ENCODE measurements at regions not wholly inside any gene's neighbourhood (a gene's known extent, or its start where the extent isn't known, plus 50 kb on each side); places are given as distances from the start of the nearest gene placed in this dataset.
A peak's percentile ranks its signal among the peaks of the same experiment; 100 is the strongest.

GRCh38 chr4:63901304-63901703 is 507.9 kb downstream of the TECRL start:
- Histone ChIP-seq H3K27me3 (ENCODE audit: insufficient read depth, low read length) (peaks cover 31% of the 10 kb centered on the region), H3K4me3 (ENCODE audit: low read length) (peak overlapping the region; percentile 12; the same call in 1 of the 2 replicates), H3K4me1 (ENCODE audit: insufficient read depth, low read length) (peaks cover 4% of the 10 kb centered on the region; the same call in 1 of the 2 replicates), H3K9me3 (ENCODE audit: insufficient read depth, low read depth, low read length) (no peaks in the 10 kb centered on the region), H3K27ac (ENCODE audit: low read length) (no peak overlapping the region), H3K9ac (ENCODE audit: low read depth, low read length) (no peak overlapping the region), H3K36me3 (ENCODE audit: insufficient read depth, low read depth, low read length) (no peaks in the 10 kb centered on the region)

DNA sequence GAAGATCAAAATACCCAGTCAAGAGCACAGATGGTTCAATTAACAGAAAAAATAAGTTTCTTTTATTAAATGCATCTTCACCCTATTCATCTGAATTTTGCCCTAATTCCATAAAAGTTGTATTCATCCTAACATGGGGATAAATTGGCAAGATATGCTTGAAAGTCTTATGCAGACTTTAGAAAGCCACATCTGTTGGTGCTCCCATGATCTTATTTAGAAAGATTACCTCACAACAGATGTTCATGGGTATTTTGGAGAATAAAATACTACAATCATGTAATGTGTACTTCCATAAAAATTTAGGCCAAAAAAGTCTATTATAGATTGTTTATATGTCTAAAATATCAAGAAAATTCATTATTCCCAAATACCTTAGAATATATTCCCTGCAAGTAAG is 510.3 kb downstream of the TECRL start:
- H3K27ac ChIP-seq (ENCODE audit: low read length) = no peak overlapping the region
- peaks cover 31% of the 10 kb centered on the region for H3K27me3 ChIP-seq (ENCODE audit: insufficient read depth, low read length)
- no peaks in the 10 kb centered on the region for H3K36me3 ChIP-seq (ENCODE audit: insufficient read depth, low read depth, low read length)
- H3K4me3 ChIP-seq (ENCODE audit: low read length) = no peak overlapping the region
- H3K9me3 ChIP-seq (ENCODE audit: insufficient read depth, low read depth, low read length) = no peaks in the 10 kb centered on the region
- no peak overlapping the region for H3K9ac ChIP-seq (ENCODE audit: low read depth, low read length)
- peaks cover 4% of the 10 kb centered on the region; the same call in 1 of the 2 replicates for H3K4me1 ChIP-seq (ENCODE audit: insufficient read depth, low read length)

DNA sequence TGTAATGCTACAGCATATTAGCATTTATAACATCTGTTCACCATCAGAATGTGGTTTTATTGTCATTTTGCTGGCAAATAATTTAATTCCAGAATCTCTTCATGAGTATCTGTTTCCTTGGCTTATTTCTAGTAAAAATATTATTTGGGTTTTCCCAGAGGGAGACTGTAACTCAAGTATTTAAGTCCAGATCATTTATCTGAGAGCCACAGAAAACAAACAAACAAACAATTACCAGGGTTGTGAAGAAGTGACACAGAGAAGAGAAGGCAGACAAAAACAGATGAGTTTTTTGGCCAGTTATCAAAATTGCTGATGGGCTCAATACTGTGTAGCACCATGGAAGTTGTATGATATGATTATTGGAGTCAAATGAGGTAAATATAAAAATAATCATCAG is 515.1 kb downstream of the TECRL start:
- Histone ChIP-seq H3K27me3 (ENCODE audit: insufficient read depth, low read length) (no peaks in the 10 kb centered on the region), H3K4me1 (ENCODE audit: insufficient read depth, low read length) (no peaks in the 10 kb centered on the region), H3K27ac (ENCODE audit: low read length) (no peak overlapping the region), H3K9me3 (ENCODE audit: insufficient read depth, low read depth, low read length) (no peaks in the 10 kb centered on the region), H3K36me3 (ENCODE audit: insufficient read depth, low read depth, low read length) (no peaks in the 10 kb centered on the region), H3K4me3 (ENCODE audit: low read length) (no peak overlapping the region), H3K9ac (ENCODE audit: low read depth, low read length) (no peak overlapping the region)

DNA sequence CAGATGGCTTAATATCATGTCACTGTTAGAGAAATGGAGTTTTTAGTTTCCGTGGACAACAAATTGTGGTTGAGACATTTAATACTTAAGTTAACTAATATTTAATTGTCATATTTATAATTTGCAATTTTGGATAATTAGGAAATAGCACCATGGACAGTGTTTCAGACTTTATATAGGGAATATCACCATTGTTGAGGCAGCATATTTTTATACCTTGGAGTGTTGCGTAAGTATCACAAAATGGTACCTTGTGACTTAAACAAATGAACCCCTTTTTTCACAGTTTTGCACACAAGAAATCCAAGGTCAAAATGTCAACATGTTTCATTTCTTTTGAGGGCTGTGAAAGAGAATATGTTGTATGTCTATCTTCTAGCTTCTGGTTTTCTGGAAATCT is 539.9 kb downstream of the TECRL start:
- no peaks in the 10 kb centered on the region for H3K27me3 ChIP-seq (ENCODE audit: insufficient read depth, low read length)
- no peaks in the 10 kb centered on the region for H3K9me3 ChIP-seq (ENCODE audit: insufficient read depth, low read depth, low read length)
- H3K36me3 ChIP-seq (ENCODE audit: insufficient read depth, low read depth, low read length) = no peaks in the 10 kb centered on the region
- H3K27ac ChIP-seq (ENCODE audit: low read length) = no peak overlapping the region
- H3K9ac ChIP-seq (ENCODE audit: low read depth, low read length) = no peak overlapping the region
- no peaks in the 10 kb centered on the region for H3K4me1 ChIP-seq (ENCODE audit: insufficient read depth, low read length)
- H3K4me3 ChIP-seq (ENCODE audit: low read length) = no peak overlapping the region

- Histone ChIP-seq H3K36me3 (ENCODE audit: insufficient read depth, low read depth, low read length) (no peaks in the 10 kb centered on the region), H3K4me1 (ENCODE audit: insufficient read depth, low read length) (no peaks in the 10 kb centered on the region), H3K9ac (ENCODE audit: low read depth, low read length) (no peak overlapping the region), H3K9me3 (ENCODE audit: insufficient read depth, low read depth, low read length) (no peaks in the 10 kb centered on the region; the same call in 1 of the 2 replicates), H3K4me3 (ENCODE audit: low read length) (no peak overlapping the region), H3K27me3 (ENCODE audit: insufficient read depth, low read length) (no peaks in the 10 kb centered on the region), H3K27ac (ENCODE audit: low read length) (no peak overlapping the region)
These were observed 557.8 kb downstream of the TECRL start for GRCh38 chr4:63851496-63851895.

GRCh38 chr4:63841266-63841665 is 568.0 kb downstream of the TECRL start:
- H3K9ac ChIP-seq (ENCODE audit: low read depth, low read length) = no peak overlapping the region
- no peak overlapping the region for H3K4me3 ChIP-seq (ENCODE audit: low read length)
- H3K27me3 ChIP-seq (ENCODE audit: insufficient read depth, low read length) = no peaks in the 10 kb centered on the region
- H3K36me3 ChIP-seq (ENCODE audit: insufficient read depth, low read depth, low read length) = no peaks in the 10 kb centered on the region
- H3K27ac ChIP-seq (ENCODE audit: low read length) = no peak overlapping the region
- no peaks in the 10 kb centered on the region for H3K9me3 ChIP-seq (ENCODE audit: insufficient read depth, low read depth, low read length)
- H3K4me1 ChIP-seq (ENCODE audit: insufficient read depth, low read length) = no peaks in the 10 kb centered on the region

GRCh38 chr4:63831590-63832155 is 577.6 kb downstream of the TECRL start:
- H3K4me1 ChIP-seq (ENCODE audit: insufficient read depth, low read length) = 0 out of 2 replicates have a peak, but pooled peaks cover 3% of the 10 kb centered on the region
- no peaks in the 10 kb centered on the region for H3K9me3 ChIP-seq (ENCODE audit: insufficient read depth, low read depth, low read length)
- H3K27me3 ChIP-seq (ENCODE audit: insufficient read depth, low read length) = no peaks in the 10 kb centered on the region
- H3K9ac ChIP-seq (ENCODE audit: low read depth, low read length) = no peak overlapping the region
- no peaks in the 10 kb centered on the region for H3K36me3 ChIP-seq (ENCODE audit: insufficient read depth, low read depth, low read length)
- H3K4me3 ChIP-seq (ENCODE audit: low read length) = no peak overlapping the region
- H3K27ac ChIP-seq (ENCODE audit: low read length) = no peak overlapping the region

DNA sequence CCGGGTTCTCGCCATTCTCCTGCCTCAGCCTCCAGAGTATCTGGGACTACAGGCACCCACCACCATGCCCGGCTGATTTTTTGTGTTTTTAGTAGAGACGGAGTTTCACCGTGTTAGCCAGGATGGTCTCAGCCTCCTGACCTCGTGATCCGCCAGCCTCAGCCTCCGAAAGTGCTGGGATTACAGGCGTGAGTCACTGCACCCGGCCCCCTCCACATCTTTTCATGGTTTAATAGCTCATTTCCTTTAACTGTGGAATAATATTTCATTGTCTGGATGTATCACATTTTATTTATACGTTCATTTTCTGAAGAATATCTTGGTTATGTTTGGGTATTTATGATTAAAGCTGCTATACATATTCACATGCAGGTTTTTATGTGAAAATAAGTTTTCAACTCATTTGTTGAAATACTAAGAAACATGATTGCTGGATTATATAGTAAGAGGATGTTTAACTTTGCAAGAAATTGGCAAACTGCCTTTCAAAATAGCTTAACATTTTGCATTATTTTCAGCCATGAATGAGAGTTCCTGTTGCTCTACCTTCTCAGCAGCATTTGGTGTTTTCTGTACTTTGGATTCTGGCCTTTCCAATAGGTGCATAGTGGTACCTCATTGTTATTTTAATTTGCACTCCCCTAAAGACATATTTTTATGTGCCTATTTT is 591.9 kb downstream of the TECRL start:
- H3K27ac ChIP-seq (ENCODE audit: low read length) = no peak overlapping the region
- H3K4me3 ChIP-seq (ENCODE audit: low read length) = no peak overlapping the region
- no peaks in the 10 kb centered on the region for H3K27me3 ChIP-seq (ENCODE audit: insufficient read depth, low read length)
- H3K4me1 ChIP-seq (ENCODE audit: insufficient read depth, low read length) = no peaks in the 10 kb centered on the region
- no peaks in the 10 kb centered on the region for H3K9me3 ChIP-seq (ENCODE audit: insufficient read depth, low read depth, low read length)
- no peaks in the 10 kb centered on the region for H3K36me3 ChIP-seq (ENCODE audit: insufficient read depth, low read depth, low read length)
- H3K9ac ChIP-seq (ENCODE audit: low read depth, low read length) = no peak overlapping the region

DNA sequence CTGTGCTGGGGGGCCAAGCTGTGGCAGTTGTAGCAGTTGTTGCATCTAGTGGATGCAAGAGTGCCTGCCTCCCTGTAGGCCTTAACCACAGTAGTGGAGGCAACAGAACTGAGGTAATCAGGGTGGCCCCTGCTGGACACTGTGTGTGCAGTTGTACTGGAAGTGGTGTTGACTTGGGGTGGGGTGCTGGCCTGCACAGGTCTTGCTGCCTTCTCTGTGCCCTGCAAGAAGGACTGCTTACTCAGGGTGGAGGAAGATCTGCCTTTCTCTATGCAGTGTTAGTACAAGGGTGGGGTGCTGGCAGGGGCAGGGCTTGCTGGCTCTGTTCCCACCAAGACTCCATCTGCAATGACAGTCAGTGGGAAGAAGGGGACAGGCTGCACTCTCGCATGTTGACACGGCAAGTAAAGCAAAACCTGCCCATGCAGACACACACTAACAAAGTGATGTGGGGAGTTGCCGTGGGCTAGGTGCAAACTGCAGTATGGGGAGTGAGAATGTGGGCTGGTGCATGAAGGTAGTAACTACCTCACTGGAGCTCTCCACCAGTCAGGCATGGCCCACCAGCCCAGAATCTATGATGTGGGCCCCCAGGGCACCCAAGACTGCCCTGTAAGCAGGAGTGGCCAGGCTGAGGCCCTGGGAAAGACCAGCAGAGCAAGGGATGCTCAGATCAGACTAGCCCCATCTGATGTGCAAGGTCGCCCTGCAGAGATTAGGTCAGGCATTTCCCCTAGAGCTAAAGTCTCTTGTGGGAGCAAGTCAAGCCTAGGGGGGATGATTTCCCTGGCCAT is 594.9 kb downstream of the TECRL start:
- H3K27ac ChIP-seq (ENCODE audit: low read length) = no peak overlapping the region
- H3K27me3 ChIP-seq (ENCODE audit: insufficient read depth, low read length) = no peaks in the 10 kb centered on the region
- H3K9me3 ChIP-seq (ENCODE audit: insufficient read depth, low read depth, low read length) = no peaks in the 10 kb centered on the region
- H3K4me3 ChIP-seq (ENCODE audit: low read length) = no peak overlapping the region
- no peaks in the 10 kb centered on the region for H3K4me1 ChIP-seq (ENCODE audit: insufficient read depth, low read length)
- no peak overlapping the region for H3K9ac ChIP-seq (ENCODE audit: low read depth, low read length)
- H3K36me3 ChIP-seq (ENCODE audit: insufficient read depth, low read depth, low read length) = no peaks in the 10 kb centered on the region

DNA sequence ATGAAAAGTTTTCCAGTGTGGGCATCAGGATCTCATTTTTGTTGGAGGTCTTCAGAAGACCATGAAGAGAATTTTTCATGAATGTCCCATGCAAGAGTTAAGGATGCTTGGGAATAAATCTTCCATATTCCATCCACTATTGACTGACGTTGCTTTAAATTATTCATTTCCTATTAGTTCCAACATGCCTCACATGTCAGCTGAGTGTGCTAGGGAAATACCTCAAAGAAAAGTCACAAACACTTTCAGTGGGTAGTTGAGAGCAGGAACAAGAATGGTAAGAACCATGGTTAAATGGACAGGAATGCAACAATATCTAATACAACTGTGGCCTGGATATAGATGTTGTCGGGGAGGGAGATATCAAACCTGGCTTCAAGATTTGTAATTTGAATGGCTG is 610.1 kb downstream of the TECRL start:
- Histone ChIP-seq H3K27me3 (ENCODE audit: insufficient read depth, low read length) (no peaks in the 10 kb centered on the region), H3K4me1 (ENCODE audit: insufficient read depth, low read length) (no peaks in the 10 kb centered on the region), H3K36me3 (ENCODE audit: insufficient read depth, low read depth, low read length) (no peaks in the 10 kb centered on the region), H3K9me3 (ENCODE audit: insufficient read depth, low read depth, low read length) (no peaks in the 10 kb centered on the region), H3K27ac (ENCODE audit: low read length) (no peak overlapping the region), H3K4me3 (ENCODE audit: low read length) (no peak overlapping the region), H3K9ac (ENCODE audit: low read depth, low read length) (no peak overlapping the region)

- Histone ChIP-seq H3K4me3 (ENCODE audit: low read length) (no peak overlapping the region), H3K4me1 (ENCODE audit: insufficient read depth, low read length) (no peaks in the 10 kb centered on the region)
These were observed 613.9 kb downstream of the TECRL start for GRCh38 chr4:63795301-63795700.

GRCh38 chr4:63790377-63790776 is 618.9 kb downstream of the TECRL start:
- Histone ChIP-seq H3K9ac (ENCODE audit: low read depth, low read length) (no peak overlapping the region), H3K4me1 (ENCODE audit: insufficient read depth, low read length) (no peaks in the 10 kb centered on the region), H3K4me3 (ENCODE audit: low read length) (no peak overlapping the region), H3K27me3 (ENCODE audit: insufficient read depth, low read length) (no peaks in the 10 kb centered on the region), H3K9me3 (ENCODE audit: insufficient read depth, low read depth, low read length) (no peaks in the 10 kb centered on the region), H3K27ac (ENCODE audit: low read length) (no peak overlapping the region), H3K36me3 (ENCODE audit: insufficient read depth, low read depth, low read length) (no peaks in the 10 kb centered on the region)

More at GRCh38 chr4:63795301-63795700, 613.9 kb downstream of the TECRL start:
- Histone ChIP-seq H3K9me3 (ENCODE audit: insufficient read depth, low read depth, low read length) (no peaks in the 10 kb centered on the region), H3K9ac (ENCODE audit: low read depth, low read length) (no peak overlapping the region), H3K27me3 (ENCODE audit: insufficient read depth, low read length) (no peaks in the 10 kb centered on the region), H3K36me3 (ENCODE audit: insufficient read depth, low read depth, low read length) (no peaks in the 10 kb centered on the region), H3K27ac (ENCODE audit: low read length) (no peak overlapping the region)

Measured in iPS-20b (cell line).